LNCAP (cell line): ENCODE measurements at regions not wholly inside any gene's neighbourhood (a gene's known extent, or its start where the extent isn't known, plus 50 kb on each side); places are given as distances from the start of the nearest gene placed in this dataset.

Source experiments
- CTCF ChIP-seq: fragments of 450-650 bp; IDR thresholded peaks from 2 replicates; pipeline ENCODE4 v1.5.1; 2017; ENCODE audit warnings: mild to moderate bottlenecking

- TF ChIP-seq CTCF, result no peak
These were observed 351.8 kb upstream of the ADAMTSL1 start for GRCh38 chr9:18122171-18122570.

GRCh38 chr9:18124760-18125159 is 349.2 kb upstream of the ADAMTSL1 start:
- TF ChIP-seq CTCF, result no peak

- no peak for TF ChIP-seq CTCF
These were observed 347.0 kb upstream of the ADAMTSL1 start for GRCh38 chr9:18126831-18127498.

GRCh38 chr9:18127499-18127875 is 346.5 kb upstream of the ADAMTSL1 start:
- TF ChIP-seq CTCF, result no peak

GRCh38 chr9:18129809-18130334 is 344.1 kb upstream of the ADAMTSL1 start:
- no peak for TF ChIP-seq CTCF

GRCh38 chr9:18136354-18136994 is 337.5 kb upstream of the ADAMTSL1 start:
- TF ChIP-seq CTCF, result no peak

GRCh38 chr9:18137815-18138214 is 336.1 kb upstream of the ADAMTSL1 start:
- no peak for TF ChIP-seq CTCF
